Neutrophil (primary cell): ENCODE measurements at regions not wholly inside any gene's neighbourhood (a gene's known extent, or its start where the extent isn't known, plus 50 kb on each side); places are given as distances from the start of the nearest gene placed in this dataset.

Experiments
- H3K27ac ChIP-seq: fragments of 200-600 bp; sonication (generic); 2 replicates; pipeline ENCODE4 v1.5.1; 2016; ENCODE audit warnings: mild to moderate bottlenecking, moderate library complexity
- H3K27me3 ChIP-seq: fragments of 200-600 bp; sonication (generic); 2 replicates; pipeline ENCODE4 v1.6.0; 2016; ENCODE audit warnings: mild to moderate bottlenecking
- H3K36me3 ChIP-seq: fragments of 200-600 bp; sonication (generic); 2 replicates; pipeline ENCODE4 v1.5.1; 2017
- H3K4me1 ChIP-seq, 2 experiments: fragments of 200-600 bp in 1 of 2; sonication (generic) in 1 of 2; 1 replicate in 1 of 2; 2 replicates in 1 of 2; pipeline versions ENCODE4 v1.5.1 to v1.6.1; 2013 to 2016; ENCODE audit warnings: low read depth in 1 of 2, low read length in 1 of 2, mild to moderate bottlenecking in 1 of 2, moderate library complexity in 1 of 2; ENCODE audit not compliant: control insufficient read depth in 1 of 2, insufficient read depth in 1 of 2
- H3K4me3 ChIP-seq, 2 experiments: fragments of 200-600 bp in 1 of 2; sonication (generic) in 1 of 2; 1 replicate in 1 of 2; 2 replicates in 1 of 2; pipeline ENCODE4 v1.5.1; 2013 to 2016; ENCODE audit warnings: low read depth in 1 of 2, low read length in 1 of 2, mild to moderate bottlenecking in 1 of 2, moderate library complexity in 1 of 2
- H3K9me3 ChIP-seq: fragments of 200-600 bp; sonication (generic); 2 replicates; pipeline ENCODE4 v1.5.1; 2016
- CTCF ChIP-seq: fragments of 200-600 bp; sonication (generic); IDR thresholded peaks from 2 replicates; pipeline ENCODE4 v1.5.1; 2016; ENCODE audit warnings: antibody characterized with exemption

- Histone ChIP-seq H3K27me3 (no peaks in the 10 kb centered on the region), H3K36me3 (no peaks in the 10 kb centered on the region)
- TF ChIP-seq CTCF, result no peak
Observed at GRCh38 chr13:30816736-30817135, 81.4 kb downstream of the ALOX5AP start.

GRCh38 chr13:30818323-30818960 is 83.1 kb downstream of the ALOX5AP start:
- Histone ChIP-seq H3K27ac (no peak overlapping the region), H3K9me3 (no peaks in the 10 kb centered on the region), H3K36me3 (no peaks in the 10 kb centered on the region), H3K27me3 (no peaks in the 10 kb centered on the region), H3K4me3 (no peak overlapping the region), H3K4me1 (peaks cover 0 to 14% of the 10 kb centered on the region in 2 experiments)
- no peak for TF ChIP-seq CTCF

More at GRCh38 chr13:30816736-30817135, 81.4 kb downstream of the ALOX5AP start:
- H3K27ac ChIP-seq, result peak overlapping the region; percentile 22
- H3K4me1 ChIP-seq, result peaks cover 0 to 14% of the 10 kb centered on the region in 2 experiments
- no peaks in the 10 kb centered on the region for H3K9me3 ChIP-seq
- no peak overlapping the region for H3K4me3 ChIP-seq

- H3K27ac ChIP-seq, result no peak overlapping the region
Observed at GRCh38 chr13:30819136-30819888, 84.0 kb downstream of the ALOX5AP start.

GRCh38 chr13:30821421-30821820 is 84.7 kb upstream of the MEDAG start:
- Histone ChIP-seq H3K36me3 (no peaks in the 10 kb centered on the region), H3K9me3 (no peaks in the 10 kb centered on the region), H3K4me1 (peaks cover 0 to 11% of the 10 kb centered on the region in 2 experiments), H3K4me3 (no peak overlapping the region), H3K27ac (no peak overlapping the region), H3K27me3 (peaks cover 14% of the 10 kb centered on the region)
- no peak for TF ChIP-seq CTCF

More at GRCh38 chr13:30819136-30819888, 84.0 kb downstream of the ALOX5AP start:
- H3K4me1 ChIP-seq, result peaks cover 0 to 14% of the 10 kb centered on the region in 2 experiments
- no peaks in the 10 kb centered on the region for H3K9me3 ChIP-seq
- H3K4me3 ChIP-seq, result no peak overlapping the region
- no peaks in the 10 kb centered on the region for H3K36me3 ChIP-seq
- H3K27me3 ChIP-seq, result peaks cover under 1% of the 10 kb centered on the region
- TF ChIP-seq CTCF, result no peak

- no peak overlapping the region for H3K4me3 ChIP-seq
- H3K27ac ChIP-seq, result no peak overlapping the region
- no peaks in the 10 kb centered on the region for H3K9me3 ChIP-seq
- TF ChIP-seq CTCF, result no peak
- H3K36me3 ChIP-seq, result no peaks in the 10 kb centered on the region
- H3K27me3 ChIP-seq, result peaks cover 14% of the 10 kb centered on the region
- H3K4me1 ChIP-seq, result no peaks in the 10 kb centered on the region
Observed at GRCh38 chr13:30824651-30825050, 81.4 kb upstream of the MEDAG start.
